BE2C (cell line): ENCODE measurements at regions not wholly inside any gene's neighbourhood (a gene's known extent, or its start where the extent isn't known, plus 50 kb on each side); places are given as distances from the start of the nearest gene placed in this dataset.

Experiments used
- DNase-seq: peaks from one replicate; pipeline ENCODE4 v3.0.0-alpha.2; 2020
- H3K27me3 ChIP-seq: fragments of 250-450 bp; sonication (Bioruptor Pico); 2 replicates; pipeline ENCODE4 v1.5.1; 2020; ENCODE audit warnings: mild to moderate bottlenecking
- H3K36me3 ChIP-seq: fragments of 250-450 bp; sonication (Bioruptor Pico); 2 replicates; pipeline ENCODE4 v1.5.1; 2020; ENCODE audit warnings: mild to moderate bottlenecking
- H3K4me1 ChIP-seq: fragments of 250-450 bp; sonication (Bioruptor Pico); 2 replicates; pipeline ENCODE4 v1.5.1; 2020
- H3K4me3 ChIP-seq: 2 replicates; pipeline ENCODE4 v1.5.1; 2011; ENCODE audit warnings: low read depth, low read length
- H3K9me3 ChIP-seq: fragments of 250-450 bp; sonication (Bioruptor Pico); 2 replicates; pipeline ENCODE4 v1.5.1; 2020
- TF ChIP-seq, protein P1 (sequence below): IDR thresholded peaks from 2 replicates; pipeline ENCODE4 v1.5.1; 2012; ENCODE audit warnings: mild to moderate bottlenecking, low read depth, low read length

DNA sequence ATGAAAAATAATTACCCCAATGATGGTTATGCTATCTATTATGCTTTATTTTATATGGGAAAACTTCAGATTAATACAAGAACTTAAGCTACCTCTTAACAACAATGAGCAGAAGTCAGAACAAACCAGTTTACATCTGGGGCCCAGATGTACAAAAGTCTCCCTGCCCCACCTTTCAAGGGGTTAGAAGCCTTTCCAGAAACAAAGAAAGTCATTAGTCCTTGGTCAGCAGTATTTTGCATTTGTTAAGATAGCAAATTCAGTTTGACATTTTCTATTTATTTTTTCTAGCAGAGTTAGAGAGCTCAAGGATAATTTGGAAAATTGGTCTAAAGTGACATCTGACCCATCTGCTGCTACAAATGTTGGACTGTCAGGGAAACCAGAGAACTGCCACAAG is 478.7 kb upstream of the UBE2E2 start:
- Histone ChIP-seq H3K4me1 (no peaks in the 10 kb centered on the region), H3K9me3 (no peaks in the 10 kb centered on the region), H3K36me3 (no peaks in the 10 kb centered on the region), H3K27me3 (no peaks in the 10 kb centered on the region), H3K4me3 (no peak overlapping the region)
- TF ChIP-seq, protein P1, sequence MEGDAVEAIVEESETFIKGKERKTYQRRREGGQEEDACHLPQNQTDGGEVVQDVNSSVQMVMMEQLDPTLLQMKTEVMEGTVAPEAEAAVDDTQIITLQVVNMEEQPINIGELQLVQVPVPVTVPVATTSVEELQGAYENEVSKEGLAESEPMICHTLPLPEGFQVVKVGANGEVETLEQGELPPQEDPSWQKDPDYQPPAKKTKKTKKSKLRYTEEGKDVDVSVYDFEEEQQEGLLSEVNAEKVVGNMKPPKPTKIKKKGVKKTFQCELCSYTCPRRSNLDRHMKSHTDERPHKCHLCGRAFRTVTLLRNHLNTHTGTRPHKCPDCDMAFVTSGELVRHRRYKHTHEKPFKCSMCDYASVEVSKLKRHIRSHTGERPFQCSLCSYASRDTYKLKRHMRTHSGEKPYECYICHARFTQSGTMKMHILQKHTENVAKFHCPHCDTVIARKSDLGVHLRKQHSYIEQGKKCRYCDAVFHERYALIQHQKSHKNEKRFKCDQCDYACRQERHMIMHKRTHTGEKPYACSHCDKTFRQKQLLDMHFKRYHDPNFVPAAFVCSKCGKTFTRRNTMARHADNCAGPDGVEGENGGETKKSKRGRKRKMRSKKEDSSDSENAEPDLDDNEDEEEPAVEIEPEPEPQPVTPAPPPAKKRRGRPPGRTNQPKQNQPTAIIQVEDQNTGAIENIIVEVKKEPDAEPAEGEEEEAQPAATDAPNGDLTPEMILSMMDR, result no peak
- DNase-seq, result no peak

DNA sequence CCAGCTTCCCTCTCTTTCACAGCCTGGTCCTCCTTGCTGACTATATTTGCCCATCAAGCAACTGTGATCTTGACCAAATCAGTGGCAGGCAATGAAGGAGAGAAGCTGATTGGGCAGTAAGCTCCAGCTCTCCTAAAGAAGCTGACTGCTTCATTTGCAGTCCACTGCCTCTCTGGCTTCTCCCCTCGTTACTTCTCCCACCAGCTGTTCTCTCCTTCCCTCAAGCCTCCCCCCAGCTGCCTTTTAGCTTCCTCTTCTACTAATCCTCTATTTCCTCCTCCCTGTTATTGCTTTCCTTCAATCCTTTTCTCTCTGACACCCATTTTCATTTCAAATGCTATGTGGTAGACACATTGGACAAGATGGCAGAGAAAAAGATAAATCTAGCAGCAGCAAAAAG is 474.7 kb upstream of the UBE2E2 start:
- no peaks in the 10 kb centered on the region for H3K9me3 ChIP-seq
- H3K4me3 ChIP-seq, result no peak overlapping the region
- H3K4me1 ChIP-seq, result no peaks in the 10 kb centered on the region
- no peaks in the 10 kb centered on the region for H3K27me3 ChIP-seq
- DNase-seq, result no peak
- no peaks in the 10 kb centered on the region for H3K36me3 ChIP-seq
- TF ChIP-seq, protein P1, result no peak

DNA sequence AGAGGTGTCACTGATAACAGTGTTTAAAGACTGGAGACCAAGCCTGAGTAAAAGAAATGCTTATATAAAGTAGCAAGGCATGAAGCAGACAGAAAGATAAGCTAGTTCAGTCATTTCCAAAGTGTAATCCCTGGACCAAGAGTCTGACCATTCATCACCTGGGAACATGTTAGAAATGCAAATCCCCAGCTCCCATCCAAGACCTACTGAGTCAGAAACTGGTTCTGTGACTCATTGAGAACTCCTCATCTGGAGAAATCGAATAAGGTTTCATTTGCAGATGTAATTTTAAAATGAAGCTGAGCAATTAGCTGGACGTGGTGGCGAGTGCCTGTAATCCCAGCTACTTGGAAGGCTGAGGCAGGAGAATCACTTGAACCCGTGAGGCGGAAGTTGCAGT is 473.9 kb upstream of the UBE2E2 start:
- Histone ChIP-seq H3K4me3 (no peak overlapping the region), H3K36me3 (no peaks in the 10 kb centered on the region), H3K27me3 (no peaks in the 10 kb centered on the region), H3K9me3 (no peaks in the 10 kb centered on the region), H3K4me1 (no peaks in the 10 kb centered on the region)
- TF ChIP-seq, protein P1, result no peak
- no peak for DNase-seq

DNA sequence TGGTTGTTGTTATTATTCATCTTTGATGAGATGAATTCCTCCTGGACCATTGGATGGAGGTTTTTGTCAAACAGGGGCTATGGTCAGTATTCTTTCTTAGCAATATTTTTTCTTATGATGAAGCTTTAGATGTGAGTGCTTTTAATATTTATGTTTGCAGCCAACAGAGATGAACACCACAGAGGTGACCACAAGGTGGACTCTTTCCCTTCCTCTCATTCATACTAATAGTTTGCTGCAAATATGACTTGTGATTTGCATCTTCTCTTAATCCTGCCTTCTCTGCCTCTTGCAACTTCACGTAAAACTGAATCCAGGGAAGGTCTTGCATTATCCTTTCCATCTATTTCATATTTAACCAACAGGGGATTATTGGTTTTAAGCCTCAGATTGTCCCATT is 473.1 kb upstream of the UBE2E2 start:
- TF ChIP-seq, protein P1, result no peak
- Histone ChIP-seq H3K4me1 (no peaks in the 10 kb centered on the region), H3K9me3 (no peaks in the 10 kb centered on the region), H3K36me3 (no peaks in the 10 kb centered on the region), H3K4me3 (no peak overlapping the region), H3K27me3 (no peaks in the 10 kb centered on the region)
- DNase-seq, result no peak

DNA sequence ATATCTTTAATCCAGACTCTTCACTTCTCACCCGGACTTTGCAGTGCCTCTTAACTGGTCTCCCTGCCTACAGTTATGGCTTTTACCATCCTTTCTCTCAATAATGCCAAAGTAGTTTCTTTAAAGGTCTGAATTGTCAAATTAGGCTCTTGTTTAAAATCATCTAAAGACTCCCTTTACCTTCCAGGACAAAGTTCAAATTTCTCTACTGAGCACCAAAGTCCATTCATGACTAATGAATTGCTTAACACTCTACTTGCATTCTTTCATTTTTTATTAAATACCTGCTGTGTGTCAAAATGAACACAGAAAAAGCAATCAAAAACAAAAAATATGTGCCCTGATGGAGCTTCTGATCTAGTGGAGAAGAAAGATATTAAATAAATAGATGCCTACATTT is 472.4 kb upstream of the UBE2E2 start:
- Histone ChIP-seq H3K9me3 (no peaks in the 10 kb centered on the region), H3K36me3 (no peaks in the 10 kb centered on the region), H3K4me1 (no peaks in the 10 kb centered on the region), H3K4me3 (no peak overlapping the region), H3K27me3 (no peaks in the 10 kb centered on the region)
- TF ChIP-seq, protein P1, result no peak
- no peak for DNase-seq

DNA sequence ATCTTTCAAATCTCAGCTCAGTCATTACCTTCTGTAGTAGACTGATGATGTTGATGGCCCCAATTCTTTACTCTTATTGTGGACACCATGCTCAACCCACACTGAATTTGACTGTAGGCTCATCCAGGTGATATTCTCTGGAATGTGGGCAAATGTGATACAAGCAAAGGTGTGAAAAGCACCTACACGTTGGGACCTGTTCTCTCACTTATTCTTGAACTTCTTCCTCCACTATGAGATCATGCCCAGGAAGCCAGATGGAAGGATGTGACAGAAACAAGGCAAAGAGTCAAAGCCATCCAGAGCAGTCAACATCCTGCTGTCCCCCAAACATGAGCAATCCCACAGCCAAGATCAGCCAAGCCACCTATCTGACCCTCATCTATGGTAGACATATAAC is 471.2 kb upstream of the UBE2E2 start:
- no peak overlapping the region for H3K4me3 ChIP-seq
- TF ChIP-seq, protein P1, result no peak
- H3K27me3 ChIP-seq, result no peaks in the 10 kb centered on the region
- no peaks in the 10 kb centered on the region for H3K4me1 ChIP-seq
- H3K9me3 ChIP-seq, result no peaks in the 10 kb centered on the region
- no peak for DNase-seq
- no peaks in the 10 kb centered on the region for H3K36me3 ChIP-seq
